DND-41 (cell line): ENCODE measurements at regions not wholly inside any gene's neighbourhood (a gene's known extent, or its start where the extent isn't known, plus 50 kb on each side); places are given as distances from the start of the nearest gene placed in this dataset.

ENCODE experiments used
- EZH2 ChIP-seq: IDR thresholded peaks from 3 replicates; pipeline ENCODE4 v1.6.1; 2012; ENCODE audit warnings: borderline replicate concordance, low read depth, mild to moderate bottlenecking, moderate library complexity, low read length, inconsistent platforms; ENCODE audit not compliant: severe bottlenecking
- TF ChIP-seq, protein P1 (sequence below): IDR thresholded peaks from 2 replicates; pipeline ENCODE4 v1.5.1; 2012; ENCODE audit warnings: borderline replicate concordance, low read length, moderate library complexity, mild to moderate bottlenecking; ENCODE audit not compliant: poor library complexity, severe bottlenecking; ENCODE audit errors: extremely low read depth

DNA sequence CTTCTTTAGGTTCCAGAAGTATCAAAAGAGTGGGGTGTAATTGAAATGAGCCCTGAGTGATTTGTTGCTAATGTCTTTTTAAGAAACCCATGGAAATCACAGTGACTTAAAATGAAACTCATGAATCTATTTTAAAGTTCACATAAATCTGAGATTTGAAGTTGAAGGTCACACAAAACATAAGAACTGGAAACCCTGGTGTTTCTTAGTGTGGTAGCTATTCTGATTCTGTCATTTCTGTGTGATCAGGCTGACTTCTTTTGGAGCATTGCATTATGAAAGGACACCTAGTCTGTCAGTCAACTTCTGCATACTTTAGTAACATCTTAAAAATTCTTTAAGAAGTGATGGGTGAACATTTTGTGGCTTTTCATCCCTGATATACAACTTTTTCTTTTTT is 448.8 kb downstream of the TLE4 start:
- TF ChIP-seq, protein P1, sequence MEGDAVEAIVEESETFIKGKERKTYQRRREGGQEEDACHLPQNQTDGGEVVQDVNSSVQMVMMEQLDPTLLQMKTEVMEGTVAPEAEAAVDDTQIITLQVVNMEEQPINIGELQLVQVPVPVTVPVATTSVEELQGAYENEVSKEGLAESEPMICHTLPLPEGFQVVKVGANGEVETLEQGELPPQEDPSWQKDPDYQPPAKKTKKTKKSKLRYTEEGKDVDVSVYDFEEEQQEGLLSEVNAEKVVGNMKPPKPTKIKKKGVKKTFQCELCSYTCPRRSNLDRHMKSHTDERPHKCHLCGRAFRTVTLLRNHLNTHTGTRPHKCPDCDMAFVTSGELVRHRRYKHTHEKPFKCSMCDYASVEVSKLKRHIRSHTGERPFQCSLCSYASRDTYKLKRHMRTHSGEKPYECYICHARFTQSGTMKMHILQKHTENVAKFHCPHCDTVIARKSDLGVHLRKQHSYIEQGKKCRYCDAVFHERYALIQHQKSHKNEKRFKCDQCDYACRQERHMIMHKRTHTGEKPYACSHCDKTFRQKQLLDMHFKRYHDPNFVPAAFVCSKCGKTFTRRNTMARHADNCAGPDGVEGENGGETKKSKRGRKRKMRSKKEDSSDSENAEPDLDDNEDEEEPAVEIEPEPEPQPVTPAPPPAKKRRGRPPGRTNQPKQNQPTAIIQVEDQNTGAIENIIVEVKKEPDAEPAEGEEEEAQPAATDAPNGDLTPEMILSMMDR = no peak
- TF ChIP-seq EZH2 = no peak
